Activated CD4-positive, alpha-beta memory T cell treated with anti-CD3 and anti-CD28 coated beads, Interleukin-2, amount 10 ng/mL, durations not matched to agents 7 days and 5 days (primary cell): ENCODE measurements at regions not wholly inside any gene's neighbourhood (a gene's known extent, or its start where the extent isn't known, plus 50 kb on each side); places are given as distances from the start of the nearest gene placed in this dataset.

Experiments
- CTCF ChIA-PET: fragments of 350-600 bp; sonication (Branson Sonifier 250); formaldehyde crosslinking; loops from one replicate; lab custom pipeline; 2021; ENCODE audit warnings: antibody characterized with exemption, inconsistent platforms; lab: Charles Lee
- POLR2A ChIA-PET: fragments of 350-600 bp; sonication (Branson Sonifier 250); formaldehyde crosslinking; loops from one replicate; lab custom pipeline; 2021; ENCODE audit warnings: antibody characterized with exemption; lab: Charles Lee
- DNase-seq: peaks from one replicate; pipeline ENCODE4 v3.0.0-alpha.2; 2020
- H3K27ac Mint-ChIP-seq: one replicate; pipeline ENCODE4 v1.8.0; 2021; ENCODE audit warnings: mild to moderate bottlenecking, mixed read lengths
- H3K27me3 Mint-ChIP-seq: one replicate; pipeline ENCODE4 v1.8.0; 2021; ENCODE audit warnings: mixed read lengths
- H3K36me3 Mint-ChIP-seq: one replicate; pipeline ENCODE4 v1.8.0; 2021; ENCODE audit warnings: low read depth, mixed read lengths
- H3K4me1 Mint-ChIP-seq: one replicate; pipeline ENCODE4 v1.8.0; 2021; ENCODE audit warnings: mixed read lengths
- H3K4me3 Mint-ChIP-seq: one replicate; pipeline ENCODE4 v1.8.0; 2021; ENCODE audit warnings: mild to moderate bottlenecking, mixed read lengths
- H3K9me3 Mint-ChIP-seq: one replicate; pipeline ENCODE4 v1.8.0; 2021; ENCODE audit warnings: mixed read lengths

DNA sequence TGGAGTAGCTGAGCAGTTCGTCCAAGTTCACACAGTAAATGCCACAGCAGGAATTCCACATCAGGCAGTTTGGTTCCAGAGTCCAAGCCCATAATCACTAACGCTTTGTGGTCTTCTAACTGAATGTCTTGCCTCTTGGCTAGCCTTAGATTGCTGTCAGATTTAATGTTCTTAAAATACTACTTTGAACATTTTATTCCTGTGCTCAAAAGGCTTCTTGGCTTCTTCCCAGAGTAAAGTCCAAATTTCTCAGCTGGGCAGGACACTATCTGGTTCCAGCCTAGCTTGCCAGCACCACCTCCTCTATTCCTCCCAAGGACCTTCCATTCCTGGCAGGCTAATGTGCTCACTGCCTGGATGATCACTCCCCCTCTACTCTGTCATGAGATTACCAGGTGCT, 256.9 kb downstream of the SQOR start:
- no peaks in the 10 kb centered on the region for H3K36me3 Mint-ChIP-seq
- peaks cover 5% of the 10 kb centered on the region for H3K9me3 Mint-ChIP-seq
- CTCF ChIA-PET = no interaction called here
- no peak for DNase-seq
- H3K27ac Mint-ChIP-seq = no peak overlapping the region
- H3K27me3 Mint-ChIP-seq = no peaks in the 10 kb centered on the region
- no peak overlapping the region for H3K4me3 Mint-ChIP-seq
- H3K4me1 Mint-ChIP-seq = no peaks in the 10 kb centered on the region
- POLR2A ChIA-PET = no interaction called here

DNA sequence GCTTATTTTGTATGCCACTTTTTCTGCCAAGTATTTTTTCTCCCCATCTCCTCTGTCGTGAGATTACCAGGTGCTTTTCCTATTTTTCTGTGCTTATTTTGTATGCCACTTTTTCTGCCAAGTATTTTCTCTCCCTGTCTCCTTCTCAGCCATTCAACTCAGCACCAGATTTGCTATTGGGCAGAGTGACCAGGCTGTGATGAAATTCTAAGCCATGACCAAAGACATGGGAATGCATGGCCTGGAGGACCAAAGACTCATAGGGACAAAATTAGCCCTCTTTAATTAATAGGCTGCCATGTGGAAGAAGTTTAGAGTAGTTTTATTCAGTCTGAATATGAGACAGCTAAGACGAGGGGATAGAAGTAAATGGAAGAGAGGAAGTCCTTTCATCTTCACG, 257.4 kb downstream of the SQOR start:
- CTCF ChIA-PET = no interaction called here
- no peak overlapping the region for H3K4me3 Mint-ChIP-seq
- POLR2A ChIA-PET = no interaction called here
- no peaks in the 10 kb centered on the region for H3K4me1 Mint-ChIP-seq
- DNase-seq = no peak
- H3K27me3 Mint-ChIP-seq = no peaks in the 10 kb centered on the region
- no peaks in the 10 kb centered on the region for H3K36me3 Mint-ChIP-seq
- H3K27ac Mint-ChIP-seq = no peak overlapping the region
- peaks cover 2% of the 10 kb centered on the region for H3K9me3 Mint-ChIP-seq

DNA sequence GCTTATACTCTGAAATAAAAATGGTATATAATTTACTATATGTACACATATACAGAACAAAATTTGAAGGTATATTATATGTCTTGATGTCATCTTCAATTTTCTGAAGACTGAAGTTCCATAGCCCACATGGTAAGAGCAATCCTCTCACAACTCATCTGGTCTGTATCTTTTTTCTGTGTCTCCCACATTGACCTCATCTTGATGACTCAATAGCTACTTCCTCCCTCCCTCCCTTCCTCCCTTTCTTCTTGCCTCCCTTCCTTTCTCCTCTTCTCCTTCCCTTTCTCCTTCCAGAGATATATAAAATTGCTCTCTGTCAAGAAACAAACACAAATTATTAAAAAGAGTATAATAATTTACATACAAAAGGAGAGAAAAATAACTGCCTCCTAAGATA, 268.5 kb downstream of the SQOR start:
- Mint-ChIP-seq H3K9me3 (peaks cover 6% of the 10 kb centered on the region), H3K4me3 (no peak overlapping the region), H3K36me3 (no peaks in the 10 kb centered on the region), H3K27me3 (no peaks in the 10 kb centered on the region), H3K27ac (no peak overlapping the region), H3K4me1 (no peaks in the 10 kb centered on the region)
- CTCF ChIA-PET = no interaction called here
- POLR2A ChIA-PET = no interaction called here
- no peak for DNase-seq

DNA sequence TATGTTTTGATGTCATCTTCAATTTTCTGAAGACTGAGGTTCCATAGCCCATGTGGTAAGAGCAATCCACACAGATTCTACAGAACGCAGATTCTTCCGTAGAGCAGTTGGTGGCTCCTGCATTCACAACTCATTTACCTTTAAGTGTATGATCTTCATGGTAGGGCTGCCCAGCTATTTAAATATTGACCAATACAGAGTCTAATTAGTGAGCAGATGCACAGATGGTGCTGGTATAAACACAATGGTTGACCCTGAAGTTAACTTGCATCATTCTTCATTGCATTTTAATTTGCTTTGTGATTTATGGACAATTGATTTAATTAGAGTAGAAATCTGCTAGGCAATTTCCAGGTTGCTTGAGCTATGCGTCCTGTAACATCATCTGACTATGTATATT, 269.2 kb downstream of the SQOR start:
- ChIA-PET CTCF (no interaction called here), POLR2A (no interaction called here)
- no peaks in the 10 kb centered on the region for H3K4me1 Mint-ChIP-seq
- no peaks in the 10 kb centered on the region for H3K27me3 Mint-ChIP-seq
- peaks cover 6% of the 10 kb centered on the region for H3K9me3 Mint-ChIP-seq
- H3K4me3 Mint-ChIP-seq = no peak overlapping the region
- DNase-seq = no peak
- H3K36me3 Mint-ChIP-seq = no peaks in the 10 kb centered on the region
- no peak overlapping the region for H3K27ac Mint-ChIP-seq

DNA sequence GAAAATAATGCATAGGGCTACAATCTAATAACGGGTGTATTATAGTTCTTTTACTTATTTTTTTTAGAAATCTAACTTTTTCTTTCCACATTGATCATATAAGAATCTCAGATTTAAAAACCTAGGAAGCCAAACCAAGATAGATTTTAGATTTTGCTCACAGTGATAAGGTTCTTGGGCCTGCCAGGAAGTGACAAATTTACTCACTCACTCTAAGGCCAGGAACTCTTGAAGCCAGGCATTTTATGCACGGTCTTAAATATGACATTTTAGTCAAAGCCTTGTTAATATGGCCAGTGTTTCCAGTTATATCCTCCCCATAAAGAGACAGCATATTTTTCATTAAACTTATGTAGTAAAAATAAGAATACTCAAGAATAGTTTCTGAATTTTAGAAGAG, 271.4 kb downstream of the SQOR start:
- Mint-ChIP-seq H3K27ac (no peak overlapping the region), H3K4me1 (no peaks in the 10 kb centered on the region), H3K36me3 (no peaks in the 10 kb centered on the region), H3K27me3 (no peaks in the 10 kb centered on the region), H3K9me3 (peaks cover 6% of the 10 kb centered on the region), H3K4me3 (no peak overlapping the region)
- CTCF ChIA-PET = no interaction called here
- POLR2A ChIA-PET = no interaction called here
- no peak for DNase-seq

DNA sequence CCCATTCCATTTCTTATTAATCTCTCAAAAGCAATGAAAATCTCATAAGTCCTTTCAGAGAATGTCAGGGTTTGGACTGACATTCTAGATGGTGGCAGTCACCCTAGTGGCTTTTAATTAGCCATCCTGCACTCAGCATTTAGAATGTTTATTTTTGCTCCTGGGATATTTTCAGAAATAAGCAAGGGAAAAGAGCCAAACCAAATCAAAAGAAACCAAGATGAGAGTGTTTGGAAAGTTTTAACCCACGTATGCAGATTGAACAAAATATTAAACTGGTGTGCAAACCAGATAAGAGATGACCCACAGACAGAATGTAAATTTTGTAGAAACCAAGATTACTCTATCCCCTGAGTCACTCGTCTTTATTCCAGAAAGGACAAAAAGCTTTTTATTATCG, 275.8 kb downstream of the SQOR start:
- Mint-ChIP-seq H3K4me3 (no peak overlapping the region), H3K9me3 (peaks cover 3% of the 10 kb centered on the region), H3K27me3 (no peaks in the 10 kb centered on the region), H3K4me1 (no peaks in the 10 kb centered on the region), H3K27ac (no peak overlapping the region), H3K36me3 (no peaks in the 10 kb centered on the region)
- no peak for DNase-seq
- POLR2A ChIA-PET = no interaction called here
- CTCF ChIA-PET = no interaction called here

DNA sequence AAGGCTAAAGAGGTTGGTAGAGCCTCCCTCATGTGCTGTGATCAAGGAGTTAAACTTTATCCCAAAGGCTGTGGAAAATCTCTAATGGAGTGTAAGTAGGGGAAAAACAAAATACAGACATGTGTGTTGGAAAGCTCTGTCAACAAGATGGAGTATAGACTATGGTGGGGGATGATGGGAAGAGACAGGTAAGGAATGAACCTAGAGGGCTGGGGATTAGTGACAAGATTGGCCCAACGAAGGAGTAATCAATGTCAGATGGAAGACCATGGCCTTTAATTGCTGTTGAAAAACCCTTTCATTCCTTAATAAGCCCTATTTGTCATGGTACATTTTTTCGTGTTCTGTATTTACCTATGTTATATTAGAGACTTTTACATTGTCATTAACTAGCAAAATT, 278.6 kb downstream of the SQOR start:
- POLR2A ChIA-PET = no interaction called here
- Mint-ChIP-seq H3K27ac (no peak overlapping the region), H3K9me3 (no peaks in the 10 kb centered on the region), H3K4me3 (no peak overlapping the region), H3K4me1 (no peaks in the 10 kb centered on the region), H3K27me3 (no peaks in the 10 kb centered on the region), H3K36me3 (no peaks in the 10 kb centered on the region)
- CTCF ChIA-PET = no interaction called here
- DNase-seq = no peak

DNA sequence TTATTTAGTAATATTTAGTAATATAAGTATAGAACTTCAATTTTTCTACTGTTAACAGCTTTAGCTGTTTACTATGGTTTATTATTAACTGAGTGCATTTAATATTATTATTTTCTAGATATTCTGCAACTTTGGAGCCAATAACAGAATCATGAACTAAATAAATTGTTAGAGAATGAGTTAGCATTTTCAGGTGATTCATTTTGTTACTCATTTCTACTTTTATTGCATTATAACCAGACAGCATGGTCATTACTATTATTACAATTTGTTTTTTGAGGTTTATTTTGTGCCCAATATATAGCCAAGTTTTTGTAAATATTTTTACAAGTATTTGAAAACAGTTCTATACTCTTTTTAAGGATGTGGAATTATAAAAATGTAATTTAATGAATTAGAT, 279.6 kb downstream of the SQOR start:
- ChIA-PET POLR2A (no interaction called here), CTCF (no interaction called here)
- Mint-ChIP-seq H3K27ac (no peak overlapping the region), H3K4me3 (no peak overlapping the region), H3K36me3 (no peaks in the 10 kb centered on the region), H3K9me3 (no peaks in the 10 kb centered on the region), H3K27me3 (no peaks in the 10 kb centered on the region), H3K4me1 (no peaks in the 10 kb centered on the region)
- DNase-seq = no peak

DNA sequence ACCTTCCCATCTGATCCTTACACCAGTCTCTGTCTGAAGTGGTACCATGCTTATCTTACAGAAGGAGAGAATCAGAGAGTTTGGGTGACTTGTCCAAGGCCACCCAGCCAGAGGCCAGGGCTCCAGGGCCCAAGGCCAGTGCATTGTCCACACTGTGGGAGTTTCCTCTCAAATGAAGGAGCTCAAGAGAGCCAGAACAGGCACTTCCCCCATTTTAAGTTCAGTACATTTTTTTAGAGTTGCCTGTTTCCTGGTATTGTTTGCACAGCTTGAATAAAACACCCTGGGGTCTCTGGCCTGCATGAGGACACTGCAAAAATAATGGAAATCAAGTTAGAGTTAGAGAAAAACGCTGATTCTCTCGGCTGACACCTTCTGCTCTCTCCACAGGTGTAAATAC, 284.0 kb downstream of the SQOR start:
- no peaks in the 10 kb centered on the region for H3K27me3 Mint-ChIP-seq
- POLR2A ChIA-PET = no interaction called here
- H3K9me3 Mint-ChIP-seq = no peaks in the 10 kb centered on the region
- DNase-seq = no peak
- no peaks in the 10 kb centered on the region for H3K36me3 Mint-ChIP-seq
- H3K4me1 Mint-ChIP-seq = no peaks in the 10 kb centered on the region
- no peak overlapping the region for H3K4me3 Mint-ChIP-seq
- CTCF ChIA-PET = no interaction called here
- H3K27ac Mint-ChIP-seq = no peak overlapping the region

DNA sequence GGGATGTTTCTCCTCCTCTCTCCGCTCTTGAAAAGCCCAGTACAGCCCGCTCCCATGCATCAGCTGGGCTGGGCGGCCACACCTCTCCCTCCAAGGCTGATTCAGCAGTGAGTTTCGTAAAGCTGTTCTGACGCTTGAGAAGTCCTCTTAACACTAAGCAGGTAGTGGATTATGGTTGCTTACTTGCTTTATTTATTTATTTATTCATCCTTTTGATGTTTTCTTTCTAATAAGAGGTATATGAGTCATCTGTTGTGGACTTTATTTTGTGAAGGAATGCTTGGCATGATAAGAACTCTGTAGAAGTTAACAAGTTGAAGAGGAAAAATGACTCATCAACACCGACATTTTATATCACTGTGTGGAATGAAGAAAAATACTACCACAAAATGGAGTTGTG, 285.0 kb downstream of the SQOR start:
- CTCF ChIA-PET = no interaction called here
- Mint-ChIP-seq H3K36me3 (no peaks in the 10 kb centered on the region), H3K27ac (no peak overlapping the region), H3K9me3 (no peaks in the 10 kb centered on the region), H3K4me1 (no peaks in the 10 kb centered on the region), H3K4me3 (no peak overlapping the region), H3K27me3 (no peaks in the 10 kb centered on the region)
- no peak for DNase-seq
- POLR2A ChIA-PET = no interaction called here

DNA sequence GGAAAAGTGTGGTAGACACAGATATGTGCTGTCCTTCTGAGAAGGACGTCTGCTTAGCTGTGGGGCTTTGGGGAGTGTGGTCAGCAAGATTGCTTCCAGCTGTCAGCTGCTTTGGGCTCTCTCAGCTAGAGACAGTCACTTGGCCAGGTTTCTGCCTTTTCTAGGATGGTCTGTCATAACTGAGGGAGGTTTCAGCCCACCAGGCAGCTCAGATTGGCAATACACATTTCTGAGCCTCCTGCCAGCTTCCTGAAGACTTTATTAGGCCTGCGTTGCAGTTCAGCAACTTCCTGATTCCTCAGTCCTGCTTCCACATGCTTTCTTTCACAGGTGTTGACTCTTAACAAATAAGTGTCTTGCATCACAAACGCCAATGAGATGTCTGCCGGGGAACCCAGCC, 286.5 kb downstream of the SQOR start:
- Mint-ChIP-seq H3K9me3 (no peaks in the 10 kb centered on the region), H3K27me3 (no peaks in the 10 kb centered on the region), H3K4me1 (no peaks in the 10 kb centered on the region), H3K4me3 (no peak overlapping the region), H3K36me3 (no peaks in the 10 kb centered on the region), H3K27ac (no peak overlapping the region)
- DNase-seq = no peak
- POLR2A ChIA-PET = no interaction called here
- CTCF ChIA-PET = no interaction called here

DNA sequence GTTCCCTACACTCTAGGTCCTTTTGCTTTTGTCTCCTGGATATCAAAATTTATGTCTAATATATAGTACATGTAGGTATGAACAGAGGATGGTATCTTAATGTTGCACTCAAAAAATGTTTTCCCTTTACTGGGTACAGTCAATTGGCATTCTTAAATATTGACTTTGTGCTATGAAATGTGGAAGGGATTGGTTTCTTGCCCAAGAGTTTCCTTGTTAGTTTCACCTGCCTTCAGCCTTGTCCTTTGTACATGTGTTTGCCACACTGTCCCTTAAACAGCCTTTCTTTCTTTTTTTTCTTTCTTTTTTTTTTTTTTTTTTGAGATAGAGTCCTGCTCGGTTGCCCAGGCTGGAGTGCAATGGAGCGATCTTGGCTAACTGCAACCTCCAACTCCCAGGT, 287.1 kb downstream of the SQOR start:
- no peaks in the 10 kb centered on the region for H3K9me3 Mint-ChIP-seq

DNA sequence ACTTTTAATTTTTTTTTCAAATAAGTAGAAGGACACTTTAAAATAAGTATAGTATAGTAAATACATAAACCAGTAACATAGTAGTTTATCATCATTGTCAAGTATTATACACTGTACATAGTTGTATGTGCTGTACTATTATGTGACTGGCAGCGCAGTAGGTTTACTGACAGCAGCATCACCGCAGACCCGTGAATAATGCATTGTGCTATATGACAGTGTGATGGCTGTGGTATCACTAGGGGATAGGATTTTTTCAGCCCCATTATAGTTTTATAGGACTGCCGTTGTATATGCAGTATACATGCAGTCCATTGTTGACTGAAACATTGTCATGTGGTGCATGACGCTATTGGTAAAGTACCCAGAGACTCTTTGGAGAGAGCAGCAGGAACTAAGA, 306.5 kb downstream of the SQOR start:
- DNase-seq = no peak
- H3K9me3 Mint-ChIP-seq = no peaks in the 10 kb centered on the region
- no peaks in the 10 kb centered on the region for H3K27me3 Mint-ChIP-seq
- no peak overlapping the region for H3K4me3 Mint-ChIP-seq
- H3K27ac Mint-ChIP-seq = no peak overlapping the region
- no peaks in the 10 kb centered on the region for H3K4me1 Mint-ChIP-seq
- ChIA-PET POLR2A (no interaction called here), CTCF (no interaction called here)
- H3K36me3 Mint-ChIP-seq = no peaks in the 10 kb centered on the region

More for the DNA sequence above, 287.1 kb downstream of the SQOR start:
- CTCF ChIA-PET = no interaction called here
- H3K4me1 Mint-ChIP-seq = no peaks in the 10 kb centered on the region
- no peaks in the 10 kb centered on the region for H3K27me3 Mint-ChIP-seq
- no peak overlapping the region for H3K27ac Mint-ChIP-seq
- H3K36me3 Mint-ChIP-seq = no peaks in the 10 kb centered on the region
- POLR2A ChIA-PET = no interaction called here
- H3K4me3 Mint-ChIP-seq = no peak overlapping the region
- DNase-seq = no peak

DNA sequence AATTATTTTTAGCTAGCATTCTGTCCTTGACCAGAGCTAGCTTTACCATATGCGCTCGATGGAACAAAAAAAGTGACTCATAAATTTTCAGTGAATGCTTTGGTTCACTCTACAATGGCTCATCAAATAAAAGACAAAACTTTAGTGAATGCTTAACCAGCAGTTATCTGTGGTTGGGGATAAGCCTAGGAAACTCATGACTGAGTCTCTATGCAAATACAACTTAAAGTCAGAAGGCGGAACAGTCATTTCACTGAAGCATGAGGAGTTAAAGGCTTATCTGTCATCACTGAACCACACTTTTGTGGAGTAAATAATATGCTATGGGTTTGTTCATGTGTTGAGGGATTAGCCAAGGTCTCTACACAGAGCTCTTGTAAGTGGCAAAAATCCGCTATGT, 308.4 kb downstream of the SQOR start:
- ChIA-PET POLR2A (no interaction called here), CTCF (no interaction called here)
- Mint-ChIP-seq H3K4me1 (no peaks in the 10 kb centered on the region), H3K4me3 (no peak overlapping the region), H3K9me3 (no peaks in the 10 kb centered on the region), H3K36me3 (no peaks in the 10 kb centered on the region), H3K27me3 (no peaks in the 10 kb centered on the region), H3K27ac (no peak overlapping the region)
- DNase-seq = no peak

DNA sequence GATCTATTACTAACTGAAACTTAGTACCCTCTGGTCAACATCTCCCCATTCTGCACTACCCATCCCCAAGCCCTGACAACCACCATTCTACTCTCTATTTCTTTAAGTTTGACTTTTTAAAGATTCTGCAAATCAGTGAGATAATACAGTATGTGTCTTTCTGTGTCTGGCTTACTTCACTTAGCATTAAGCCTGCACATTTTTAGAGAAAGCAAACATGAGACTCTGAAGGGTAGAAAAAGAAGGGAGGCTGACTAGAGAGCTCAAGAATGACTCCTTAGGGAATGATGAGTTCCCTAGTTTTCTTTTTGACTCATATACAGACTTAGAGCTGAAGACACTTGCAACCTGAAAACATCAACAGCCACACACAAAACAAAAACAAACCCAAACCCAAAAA, 311.3 kb downstream of the SQOR start:
- ChIA-PET CTCF (no interaction called here), POLR2A (no interaction called here)
- Mint-ChIP-seq H3K36me3 (no peaks in the 10 kb centered on the region), H3K4me3 (no peak overlapping the region), H3K27me3 (no peaks in the 10 kb centered on the region), H3K9me3 (no peaks in the 10 kb centered on the region), H3K27ac (no peak overlapping the region), H3K4me1 (no peaks in the 10 kb centered on the region)
- DNase-seq = no peak
